HEK293 (cell line): ENCODE measurements at regions not wholly inside any gene's neighbourhood (a gene's known extent, or its start where the extent isn't known, plus 50 kb on each side); places are given as distances from the start of the nearest gene placed in this dataset.
A peak's percentile ranks its signal among the peaks of the same experiment; 100 is the strongest.

Source experiments
- CTCF ChIA-PET: fragments of 350-600 bp; formaldehyde crosslinking; extraction: SDS; loops from one replicate; lab custom pipeline; 2021; ENCODE audit warnings: antibody characterized with exemption; lab: Yijun Ruan, JAX
- POLR2A ChIA-PET: fragments of 300-600 bp; formaldehyde crosslinking; extraction: SDS; loops from one replicate; lab custom pipeline; 2020; ENCODE audit warnings: antibody characterized with exemption, inconsistent platforms; lab: Yijun Ruan, JAX
- H3K27ac ChIP-seq: fragments of 200-500 bp; sonication (Bioruptor generic); 2 replicates; pipeline ENCODE4 v1.5.1; 2014; ENCODE audit warnings: low read depth, low read length, control low read depth, inconsistent platforms; ENCODE audit errors: extremely low read depth
- H3K36me3 ChIP-seq, 2 experiments: fragments of 200-500 bp in 1 of 2; sonication (Bioruptor generic) in 1 of 2; 1 replicate in 1 of 2; 2 replicates in 1 of 2; pipeline ENCODE4 v1.5.1; 2014 to 2017; ENCODE audit warnings: inconsistent platforms in 2 of 2, low read length in 2 of 2; ENCODE audit not compliant: control insufficient read depth in 2 of 2, insufficient read depth in 1 of 2
- H3K4me1 ChIP-seq: fragments of 200-500 bp; sonication (Bioruptor generic); 2 replicates; pipeline ENCODE4 v1.5.1; 2014; ENCODE audit warnings: mild to moderate bottlenecking, low read length, inconsistent platforms; ENCODE audit not compliant: control insufficient read depth, insufficient read depth
- H3K4me3 ChIP-seq: 2 replicates; pipeline ENCODE4 v1.5.1; 2011; ENCODE audit warnings: low read depth, mild to moderate bottlenecking, control low read depth, low read length, moderate library complexity
- H3K9me3 ChIP-seq: fragments of 200-500 bp; sonication (Bioruptor generic); 2 replicates; pipeline ENCODE4 v1.5.1; 2014; ENCODE audit warnings: low read depth, low read length, inconsistent platforms; ENCODE audit not compliant: control insufficient read depth, insufficient read depth
- BCL11A ChIP-seq: fragments of 450-650 bp; formaldehyde crosslinking; IDR thresholded peaks from 2 replicates; pipeline ENCODE4 v1.5.1; 2016; ENCODE audit warnings: low read depth, missing biosample characterization, missing genetic modification characterization
- GFI1B ChIP-seq: fragments of 450-650 bp; formaldehyde crosslinking; IDR thresholded peaks from 2 replicates; pipeline ENCODE4 v1.5.1; 2016; ENCODE audit warnings: missing biosample characterization, missing genetic modification characterization
- GLIS1 ChIP-seq: fragments of 450-650 bp; formaldehyde crosslinking; IDR thresholded peaks from 2 replicates; pipeline ENCODE4 v1.5.1; 2016; ENCODE audit warnings: missing biosample characterization, missing genetic modification characterization
- HOXA7 ChIP-seq: sonication (generic); formaldehyde crosslinking; IDR thresholded peaks from 2 replicates; pipeline ENCODE4 v1.8.1; 2022; ENCODE audit warnings: missing genetic modification reagents, borderline replicate concordance
- REPIN1 ChIP-seq: fragments of 450-650 bp; formaldehyde crosslinking; IDR thresholded peaks from 2 replicates; pipeline ENCODE4 v1.5.1; 2017; ENCODE audit warnings: missing biosample characterization, missing genetic modification characterization, low read depth
- SCRT1 ChIP-seq: fragments of 450-650 bp; formaldehyde crosslinking; IDR thresholded peaks from 2 replicates; pipeline ENCODE4 v1.5.1; 2016; ENCODE audit warnings: missing biosample characterization, missing genetic modification characterization, borderline replicate concordance
- WT1 ChIP-seq: fragments of 450-650 bp; formaldehyde crosslinking; IDR thresholded peaks from 2 replicates; pipeline ENCODE4 v1.5.1; 2016; ENCODE audit warnings: missing biosample characterization, missing genetic modification characterization
- ZNF133 ChIP-seq: fragments of 450-650 bp; formaldehyde crosslinking; IDR thresholded peaks from 2 replicates; pipeline ENCODE4 v1.5.1; 2016; ENCODE audit warnings: missing biosample characterization, missing genetic modification characterization
- ZNF138 ChIP-seq: fragments of 450-650 bp; formaldehyde crosslinking; IDR thresholded peaks from 2 replicates; pipeline ENCODE4 v1.5.1; 2016; ENCODE audit warnings: missing biosample characterization, missing genetic modification characterization, borderline replicate concordance
- ZNF2 ChIP-seq: fragments of 450-650 bp; formaldehyde crosslinking; IDR thresholded peaks from 2 replicates; pipeline ENCODE4 v1.5.1; 2016; ENCODE audit warnings: missing biosample characterization, missing genetic modification characterization
- ZNF239 ChIP-seq: fragments of 450-650 bp; formaldehyde crosslinking; IDR thresholded peaks from 2 replicates; pipeline ENCODE4 v1.5.1; 2016; ENCODE audit warnings: missing biosample characterization, missing genetic modification characterization
- ZNF354C ChIP-seq: fragments of 450-650 bp; formaldehyde crosslinking; IDR thresholded peaks from 2 replicates; pipeline ENCODE4 v1.5.1; 2016; ENCODE audit warnings: missing biosample characterization, missing genetic modification characterization, low read depth, borderline replicate concordance
- ZNF48 ChIP-seq: fragments of 450-650 bp; formaldehyde crosslinking; IDR thresholded peaks from 2 replicates; pipeline ENCODE4 v1.5.1; 2016; ENCODE audit warnings: missing biosample characterization, missing genetic modification characterization
- ZNF560 ChIP-seq: fragments of 450-650 bp; formaldehyde crosslinking; IDR thresholded peaks from 2 replicates; pipeline ENCODE4 v1.5.1; 2017; ENCODE audit warnings: missing biosample characterization, missing genetic modification characterization, borderline replicate concordance
- ZNF654 ChIP-seq: fragments of 450-650 bp; formaldehyde crosslinking; IDR thresholded peaks from 2 replicates; pipeline ENCODE4 v1.5.1; 2016; ENCODE audit warnings: low read depth, missing biosample characterization, missing genetic modification characterization
- ZNF701 ChIP-seq: fragments of 450-650 bp; formaldehyde crosslinking; IDR thresholded peaks from 2 replicates; pipeline ENCODE4 v1.5.1; 2016; ENCODE audit warnings: missing biosample characterization, missing genetic modification characterization
- ZNF777 ChIP-seq: fragments of 450-650 bp; formaldehyde crosslinking; IDR thresholded peaks from 2 replicates; pipeline ENCODE4 v1.5.1; 2017; ENCODE audit warnings: missing biosample characterization, missing genetic modification characterization, borderline replicate concordance
- ZNF837 ChIP-seq: fragments of 450-650 bp; formaldehyde crosslinking; IDR thresholded peaks from 2 replicates; pipeline ENCODE4 v1.5.1; 2016; ENCODE audit warnings: missing biosample characterization, missing genetic modification characterization
- ZXDB ChIP-seq: fragments of 450-650 bp; formaldehyde crosslinking; IDR thresholded peaks from 2 replicates; pipeline ENCODE4 v1.5.1; 2016; ENCODE audit warnings: missing biosample characterization, missing genetic modification characterization
- TF ChIP-seq, protein P1 (sequence below): fragments of 450-650 bp; formaldehyde crosslinking; IDR thresholded peaks from 2 replicates; pipeline ENCODE4 v1.5.1; 2017; ENCODE audit warnings: missing biosample characterization, missing genetic modification characterization
- TF ChIP-seq, protein P2 (sequence below): fragments of 450-650 bp; formaldehyde crosslinking; IDR thresholded peaks from 2 replicates; pipeline ENCODE4 v1.5.1; 2016; ENCODE audit warnings: missing biosample characterization, missing genetic modification characterization
- TF ChIP-seq, protein P3 (sequence below): fragments of 450-650 bp; formaldehyde crosslinking; IDR thresholded peaks from 2 replicates; pipeline ENCODE4 v1.5.1; 2016; ENCODE audit warnings: missing biosample characterization, missing genetic modification characterization
- TF ChIP-seq, protein P4 (sequence below): fragments of 450-650 bp; formaldehyde crosslinking; IDR thresholded peaks from 2 replicates; pipeline ENCODE4 v1.5.1; 2016; ENCODE audit warnings: missing biosample characterization, missing genetic modification characterization
- TF ChIP-seq, protein P5 (sequence below): fragments of 450-650 bp; formaldehyde crosslinking; conservative IDR thresholded peaks from 2 replicates; pipeline ENCODE4 v1.5.1; 2016; ENCODE audit warnings: low read depth, missing biosample characterization, missing genetic modification characterization

DNA sequence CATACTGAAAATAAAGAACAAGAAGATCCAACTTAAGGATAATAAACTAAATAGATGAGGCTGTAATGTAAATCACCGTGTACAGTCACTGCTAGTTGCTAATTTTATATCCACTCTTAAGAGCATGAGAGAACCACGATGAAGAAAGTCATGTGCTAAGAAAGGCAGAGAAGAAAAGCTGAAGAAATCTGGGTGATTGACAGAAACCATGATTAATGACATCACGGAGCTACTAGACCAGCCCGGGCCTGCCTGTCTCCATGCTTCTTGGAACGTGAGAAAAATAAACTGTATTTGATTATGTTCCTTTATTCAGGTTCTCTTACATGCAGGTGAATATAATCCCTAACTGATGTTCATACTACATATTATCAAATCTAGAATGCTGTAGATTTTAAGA lies 84.2 kb upstream of the E2F3 start:
- H3K27ac ChIP-seq: no peak overlapping the region
- H3K4me1 ChIP-seq: peaks cover 8% of the 10 kb centered on the region; the same call in 1 of the 2 replicates
- no peaks in the 10 kb centered on the region for H3K36me3 ChIP-seq
- ChIA-PET POLR2A (no interaction called here), CTCF (interaction anchor here (0.5 kb wide), 1 partner anchor 1546 kb away, joined by 4 read pairs; no protein-coding TSS in a partner anchor)
- H3K9me3 ChIP-seq: no peaks in the 10 kb centered on the region
- H3K4me3 ChIP-seq: no peak overlapping the region
- TF ChIP-seq ZNF654 (tag by site-specific recombination) (no peak), HOXA7 (CRISPR knock-in tag) (no peak), ZNF133 (tag by site-specific recombination) (peak; percentile 85)
- TF ChIP-seq, all 188 proteins: peak for 1

DNA sequence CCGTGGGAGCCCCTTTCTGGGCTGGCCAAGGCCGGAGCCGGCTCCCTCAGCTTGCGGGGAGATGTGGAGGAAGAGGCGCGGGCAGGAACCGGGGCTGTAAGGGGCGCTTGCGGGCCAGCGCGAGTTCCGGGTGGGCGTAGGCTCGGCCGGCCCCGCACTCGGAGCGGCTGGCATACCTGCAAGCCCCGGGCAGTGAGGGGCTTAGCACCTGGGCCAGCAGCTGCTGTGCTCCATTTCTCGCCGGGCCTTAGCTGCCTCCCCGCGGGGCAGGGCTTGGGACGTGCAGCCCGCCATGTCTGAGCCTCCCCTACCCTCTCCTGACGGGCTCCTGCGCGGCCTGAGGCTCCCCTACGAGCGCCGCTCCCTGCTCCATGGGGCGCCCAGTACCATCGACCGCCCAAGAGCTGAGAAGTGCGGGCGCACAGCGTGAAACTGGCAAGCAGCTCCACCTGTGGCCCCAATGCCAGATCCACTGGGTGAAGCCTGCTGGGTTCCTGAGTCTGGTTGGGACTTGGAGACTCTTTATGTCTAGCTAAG lies 82.8 kb upstream of the E2F3 start:
- Histone ChIP-seq H3K4me1 (peaks cover 4% of the 10 kb centered on the region; the same call in 1 of the 2 replicates), H3K36me3 (no peaks in the 10 kb centered on the region), H3K27ac (no peak overlapping the region), H3K9me3 (no peaks in the 10 kb centered on the region), H3K4me3 (no peak overlapping the region)
- ChIA-PET POLR2A (interaction anchor here (0.6 kb wide), 1 partner anchor 45 kb away, joined by 6 read pairs; no protein-coding TSS in a partner anchor), CTCF (interaction anchor here (0.6 to 0.8 kb wide), 2 partner anchors 28 to 85 kb away, joined by 3 read pairs; no protein-coding TSS in a partner anchor)
- TF ChIP-seq REPIN1 (tag by site-specific recombination) (no peak), ZNF138 (no peak), WT1 (tag by site-specific recombination) (no peak), GLIS1 (tag by site-specific recombination) (no peak), ZNF239 (tag by site-specific recombination) (no peak), ZNF777 (tag by site-specific recombination) (no peak), ZNF701 (no peak), GFI1B (no peak), ZXDB (tag by site-specific recombination) (no peak)
- TF ChIP-seq, protein P1, sequence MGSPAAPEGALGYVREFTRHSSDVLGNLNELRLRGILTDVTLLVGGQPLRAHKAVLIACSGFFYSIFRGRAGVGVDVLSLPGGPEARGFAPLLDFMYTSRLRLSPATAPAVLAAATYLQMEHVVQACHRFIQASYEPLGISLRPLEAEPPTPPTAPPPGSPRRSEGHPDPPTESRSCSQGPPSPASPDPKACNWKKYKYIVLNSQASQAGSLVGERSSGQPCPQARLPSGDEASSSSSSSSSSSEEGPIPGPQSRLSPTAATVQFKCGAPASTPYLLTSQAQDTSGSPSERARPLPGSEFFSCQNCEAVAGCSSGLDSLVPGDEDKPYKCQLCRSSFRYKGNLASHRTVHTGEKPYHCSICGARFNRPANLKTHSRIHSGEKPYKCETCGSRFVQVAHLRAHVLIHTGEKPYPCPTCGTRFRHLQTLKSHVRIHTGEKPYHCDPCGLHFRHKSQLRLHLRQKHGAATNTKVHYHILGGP (tag by site-specific recombination): no peak
- TF ChIP-seq, protein P2, sequence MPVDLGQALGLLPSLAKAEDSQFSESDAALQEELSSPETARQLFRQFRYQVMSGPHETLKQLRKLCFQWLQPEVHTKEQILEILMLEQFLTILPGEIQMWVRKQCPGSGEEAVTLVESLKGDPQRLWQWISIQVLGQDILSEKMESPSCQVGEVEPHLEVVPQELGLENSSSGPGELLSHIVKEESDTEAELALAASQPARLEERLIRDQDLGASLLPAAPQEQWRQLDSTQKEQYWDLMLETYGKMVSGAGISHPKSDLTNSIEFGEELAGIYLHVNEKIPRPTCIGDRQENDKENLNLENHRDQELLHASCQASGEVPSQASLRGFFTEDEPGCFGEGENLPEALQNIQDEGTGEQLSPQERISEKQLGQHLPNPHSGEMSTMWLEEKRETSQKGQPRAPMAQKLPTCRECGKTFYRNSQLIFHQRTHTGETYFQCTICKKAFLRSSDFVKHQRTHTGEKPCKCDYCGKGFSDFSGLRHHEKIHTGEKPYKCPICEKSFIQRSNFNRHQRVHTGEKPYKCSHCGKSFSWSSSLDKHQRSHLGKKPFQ: no peak
- TF ChIP-seq, protein P3, sequence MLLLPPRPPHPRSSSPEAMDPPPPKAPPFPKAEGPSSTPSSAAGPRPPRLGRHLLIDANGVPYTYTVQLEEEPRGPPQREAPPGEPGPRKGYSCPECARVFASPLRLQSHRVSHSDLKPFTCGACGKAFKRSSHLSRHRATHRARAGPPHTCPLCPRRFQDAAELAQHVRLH: no peak

DNA sequence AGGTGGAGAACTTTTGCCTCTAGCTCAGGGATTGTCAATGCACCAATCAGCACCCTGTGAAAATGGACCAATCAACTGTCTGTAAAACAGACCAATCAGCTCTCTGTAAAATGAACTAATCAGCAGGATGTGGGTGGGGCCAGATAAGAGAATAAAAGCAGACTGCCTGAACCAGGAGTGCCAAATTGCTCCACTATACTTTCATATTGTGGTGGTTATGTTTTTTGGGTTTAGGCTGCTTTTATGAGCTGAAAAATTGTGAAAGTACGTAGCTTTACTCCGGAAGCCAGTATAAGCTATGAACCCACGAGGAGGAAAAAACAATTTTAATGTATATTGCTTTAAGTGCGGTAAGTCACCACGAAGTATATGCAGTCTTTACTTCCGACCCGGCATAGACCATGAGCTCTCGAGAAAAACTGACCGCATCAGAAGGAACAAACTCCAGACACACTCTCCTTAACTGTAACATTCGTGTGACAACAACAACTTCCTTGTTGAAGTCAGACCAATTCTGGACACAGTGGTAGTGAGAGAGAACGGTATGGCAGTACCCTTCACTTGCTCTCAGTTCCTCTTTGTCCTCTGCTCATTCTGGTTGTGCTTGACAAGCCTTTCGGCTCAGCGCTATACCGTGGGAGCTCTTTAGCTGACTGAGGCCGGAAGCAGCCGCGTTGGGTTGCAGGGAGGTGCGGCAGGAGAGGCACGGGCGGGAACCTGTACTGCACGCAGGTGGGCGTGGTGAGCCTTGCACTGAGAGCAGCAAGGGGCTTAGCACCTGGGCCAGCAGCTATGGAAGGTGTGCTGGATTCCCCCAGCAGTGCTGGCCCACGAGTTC lies 81.9 kb upstream of the E2F3 start:
- Histone ChIP-seq H3K9me3 (no peaks in the 10 kb centered on the region), H3K36me3 (no peaks in the 10 kb centered on the region), H3K4me3 (no peak overlapping the region), H3K27ac (no peak overlapping the region), H3K4me1 (no peaks in the 10 kb centered on the region)
- POLR2A ChIA-PET: interaction anchor here (0.6 kb wide), 1 partner anchor 46 kb away, joined by 6 read pairs; no protein-coding TSS in a partner anchor
- CTCF ChIA-PET: interaction anchor here (0.6 to 1.3 kb wide), 3 partner anchors 17 to 84 kb away, joined by 3 read pairs; no protein-coding TSS in a partner anchor
- TF ChIP-seq BCL11A (no peak), ZNF48 (tag by site-specific recombination) (no peak), ZNF2 (tag by site-specific recombination) (no peak), SCRT1 (tag by site-specific recombination) (no peak), ZNF560 (tag by site-specific recombination) (no peak), ZNF354C (tag by site-specific recombination) (no peak), ZNF837 (tag by site-specific recombination) (no peak)
- TF ChIP-seq, protein P4, sequence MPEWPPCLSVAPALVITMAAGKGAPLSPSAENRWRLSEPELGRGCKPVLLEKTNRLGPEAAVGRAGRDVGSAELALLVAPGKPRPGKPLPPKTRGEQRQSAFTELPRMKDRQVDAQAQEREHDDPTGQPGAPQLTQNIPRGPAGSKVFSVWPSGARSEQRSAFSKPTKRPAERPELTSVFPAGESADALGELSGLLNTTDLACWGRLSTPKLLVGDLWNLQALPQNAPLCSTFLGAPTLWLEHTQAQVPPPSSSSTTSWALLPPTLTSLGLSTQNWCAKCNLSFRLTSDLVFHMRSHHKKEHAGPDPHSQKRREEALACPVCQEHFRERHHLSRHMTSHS (tag by site-specific recombination): no peak
- TF ChIP-seq, protein P5, sequence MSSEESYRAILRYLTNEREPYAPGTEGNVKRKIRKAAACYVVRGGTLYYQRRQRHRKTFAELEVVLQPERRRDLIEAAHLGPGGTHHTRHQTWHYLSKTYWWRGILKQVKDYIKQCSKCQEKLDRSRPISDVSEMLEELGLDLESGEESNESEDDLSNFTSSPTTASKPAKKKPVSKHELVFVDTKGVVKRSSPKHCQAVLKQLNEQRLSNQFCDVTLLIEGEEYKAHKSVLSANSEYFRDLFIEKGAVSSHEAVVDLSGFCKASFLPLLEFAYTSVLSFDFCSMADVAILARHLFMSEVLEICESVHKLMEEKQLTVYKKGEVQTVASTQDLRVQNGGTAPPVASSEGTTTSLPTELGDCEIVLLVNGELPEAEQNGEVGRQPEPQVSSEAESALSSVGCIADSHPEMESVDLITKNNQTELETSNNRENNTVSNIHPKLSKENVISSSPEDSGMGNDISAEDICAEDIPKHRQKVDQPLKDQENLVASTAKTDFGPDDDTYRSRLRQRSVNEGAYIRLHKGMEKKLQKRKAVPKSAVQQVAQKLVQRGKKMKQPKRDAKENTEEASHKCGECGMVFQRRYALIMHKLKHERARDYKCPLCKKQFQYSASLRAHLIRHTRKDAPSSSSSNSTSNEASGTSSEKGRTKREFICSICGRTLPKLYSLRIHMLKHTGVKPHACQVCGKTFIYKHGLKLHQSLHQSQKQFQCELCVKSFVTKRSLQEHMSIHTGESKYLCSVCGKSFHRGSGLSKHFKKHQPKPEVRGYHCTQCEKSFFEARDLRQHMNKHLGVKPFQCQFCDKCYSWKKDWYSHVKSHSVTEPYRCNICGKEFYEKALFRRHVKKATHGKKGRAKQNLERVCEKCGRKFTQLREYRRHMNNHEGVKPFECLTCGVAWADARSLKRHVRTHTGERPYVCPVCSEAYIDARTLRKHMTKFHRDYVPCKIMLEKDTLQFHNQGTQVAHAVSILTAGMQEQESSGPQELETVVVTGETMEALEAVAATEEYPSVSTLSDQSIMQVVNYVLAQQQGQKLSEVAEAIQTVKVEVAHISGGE (tag by site-specific recombination): no peak
